Parathyroid adenoma (tissue), 2 donors: ENCODE measurements at regions not wholly inside any gene's neighbourhood (a gene's known extent, or its start where the extent isn't known, plus 50 kb on each side); places are given as distances from the start of the nearest gene placed in this dataset.

ENCODE experiments used
- H2AFZ ChIP-seq: fragments of 300-600 bp; sonication (generic); one replicate; pipeline ENCODE4 v1.7.0; 2017; ENCODE audit warnings: antibody characterized with exemption, mild to moderate bottlenecking
- H3K27ac ChIP-seq: fragments of 300-600 bp; sonication (generic); one replicate; pipeline ENCODE4 v1.7.0; 2017
- H3K27me3 ChIP-seq: fragments of 300-600 bp; sonication (generic); one replicate; pipeline ENCODE4 v1.7.0; 2017; ENCODE audit warnings: low read length; ENCODE audit not compliant: control insufficient read depth, insufficient read depth
- H3K36me3 ChIP-seq: fragments of 300-600 bp; sonication (generic); one replicate; pipeline ENCODE4 v1.7.0; 2017; ENCODE audit warnings: low read length; ENCODE audit not compliant: control insufficient read depth, insufficient read depth
- H3K4me1 ChIP-seq: fragments of 300-600 bp; sonication (generic); one replicate; pipeline ENCODE4 v1.7.0; 2017; ENCODE audit warnings: control low read depth
- H3K4me2 ChIP-seq: fragments of 300-600 bp; sonication (generic); one replicate; pipeline ENCODE4 v1.7.0; 2017; ENCODE audit warnings: low read length
- H3K4me3 ChIP-seq: fragments of 300-600 bp; sonication (generic); one replicate; pipeline ENCODE4 v1.7.0; 2017; ENCODE audit warnings: low read depth, low read length
- H3K79me2 ChIP-seq: fragments of 300-600 bp; sonication (generic); one replicate; pipeline ENCODE4 v1.7.0; 2017; ENCODE audit warnings: control low read depth
- H3K9ac ChIP-seq: fragments of 300-600 bp; sonication (generic); one replicate; pipeline ENCODE4 v1.7.0; 2017; ENCODE audit warnings: mild to moderate bottlenecking
- H3K9me3 ChIP-seq: fragments of 300-600 bp; sonication (generic); one replicate; pipeline ENCODE4 v1.7.0; 2017; ENCODE audit warnings: low read length; ENCODE audit not compliant: control insufficient read depth
- CTCF ChIP-seq: fragments of 300-600 bp; sonication (generic); IDR thresholded peaks from one replicate; pipeline ENCODE4 v1.7.0; 2017; ENCODE audit warnings: antibody characterized with exemption, mild to moderate bottlenecking
- donor health status: primary hyperparathyroidism.

- Histone ChIP-seq H3K36me3 (no peaks in the 10 kb centered on the region), H3K4me1 (no peaks in the 10 kb centered on the region), H3K27me3 (no peaks in the 10 kb centered on the region), H3K4me3 (no peak overlapping the region), H3K9ac (no peak overlapping the region), H3K79me2 (no peaks in the 10 kb centered on the region), H2AFZ (no peak overlapping the region), H3K4me2 (no peak overlapping the region), H3K27ac (no peak overlapping the region), H3K9me3 (no peaks in the 10 kb centered on the region)
- no peak for TF ChIP-seq CTCF
Measured at GRCh38 chr11:80466570-80466969, 1025.7 kb upstream of the TENM4 start.

GRCh38 chr11:80462211-80462610, 1021.4 kb upstream of the TENM4 start:
- Histone ChIP-seq H3K36me3 (no peaks in the 10 kb centered on the region), H3K79me2 (no peaks in the 10 kb centered on the region), H3K9ac (no peak overlapping the region), H3K27me3 (no peaks in the 10 kb centered on the region), H3K4me3 (no peak overlapping the region), H3K4me2 (no peak overlapping the region), H3K27ac (no peak overlapping the region), H3K9me3 (no peaks in the 10 kb centered on the region), H3K4me1 (no peaks in the 10 kb centered on the region), H2AFZ (no peak overlapping the region)
- TF ChIP-seq CTCF = no peak

GRCh38 chr11:80458376-80458775, 1017.5 kb upstream of the TENM4 start:
- Histone ChIP-seq H2AFZ (no peak overlapping the region), H3K4me2 (no peak overlapping the region), H3K27ac (no peak overlapping the region), H3K27me3 (no peaks in the 10 kb centered on the region), H3K9ac (no peak overlapping the region), H3K79me2 (no peaks in the 10 kb centered on the region), H3K36me3 (no peaks in the 10 kb centered on the region), H3K4me3 (no peak overlapping the region), H3K4me1 (no peaks in the 10 kb centered on the region), H3K9me3 (no peaks in the 10 kb centered on the region)
- no peak for TF ChIP-seq CTCF

GRCh38 chr11:80457823-80458222, 1017.0 kb upstream of the TENM4 start:
- no peak for TF ChIP-seq CTCF
- Histone ChIP-seq H3K27me3 (no peaks in the 10 kb centered on the region), H3K79me2 (no peaks in the 10 kb centered on the region), H3K9me3 (no peaks in the 10 kb centered on the region), H3K36me3 (no peaks in the 10 kb centered on the region), H3K27ac (no peak overlapping the region), H2AFZ (no peak overlapping the region), H3K4me3 (no peak overlapping the region), H3K4me1 (no peaks in the 10 kb centered on the region), H3K4me2 (no peak overlapping the region), H3K9ac (no peak overlapping the region)

- Histone ChIP-seq H3K27ac (no peak overlapping the region), H3K4me1 (no peaks in the 10 kb centered on the region), H3K79me2 (no peaks in the 10 kb centered on the region), H3K36me3 (no peaks in the 10 kb centered on the region), H3K4me3 (no peak overlapping the region), H3K9me3 (no peaks in the 10 kb centered on the region), H3K4me2 (no peak overlapping the region), H3K27me3 (no peaks in the 10 kb centered on the region), H3K9ac (no peak overlapping the region), H2AFZ (no peak overlapping the region)
- no peak for TF ChIP-seq CTCF
Measured at GRCh38 chr11:80455818-80456217, 1015.0 kb upstream of the TENM4 start.
